Tongue (tissue), 1 donor: ENCODE measurements at regions not wholly inside any gene's neighbourhood (a gene's known extent, or its start where the extent isn't known, plus 50 kb on each side); places are given as distances from the start of the nearest gene placed in this dataset.
"Not testable (repeated sequence)": the region's sequence is repeated elsewhere in the genome, so short reads cannot be mapped to it uniquely, and the experiment has no call there.

ENCODE experiments used
- DNase-seq: peaks from one replicate; pipeline ENCODE4 v3.0.0-alpha.2; 2015

- no peak for DNase-seq
These were observed 141.0 kb downstream of the ADCYAP1 start for GRCh38 chr18:1045658-1046057.

GRCh38 chr18:1047406-1047805 is 142.7 kb downstream of the ADCYAP1 start:
- DNase-seq, result no peak

DNA sequence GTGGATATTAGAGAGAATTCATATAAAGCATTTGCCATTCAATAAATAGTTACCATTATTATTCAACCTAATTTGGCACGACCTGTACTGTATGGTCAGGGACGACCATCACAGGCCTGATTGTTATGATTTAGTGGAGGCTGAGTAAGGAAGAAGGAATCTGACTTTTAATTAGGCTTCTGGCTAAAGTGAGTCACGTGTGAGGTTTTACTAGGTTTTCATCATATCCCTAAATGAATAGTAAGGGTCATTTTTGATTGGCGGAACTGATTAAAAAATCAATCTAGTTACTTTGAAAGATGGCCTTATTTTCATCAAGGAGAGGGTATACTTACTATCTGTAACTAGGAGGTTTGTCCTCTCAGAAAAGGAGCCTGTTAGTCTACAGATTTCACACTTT is 143.4 kb downstream of the ADCYAP1 start:
- DNase-seq, result no peak

DNA sequence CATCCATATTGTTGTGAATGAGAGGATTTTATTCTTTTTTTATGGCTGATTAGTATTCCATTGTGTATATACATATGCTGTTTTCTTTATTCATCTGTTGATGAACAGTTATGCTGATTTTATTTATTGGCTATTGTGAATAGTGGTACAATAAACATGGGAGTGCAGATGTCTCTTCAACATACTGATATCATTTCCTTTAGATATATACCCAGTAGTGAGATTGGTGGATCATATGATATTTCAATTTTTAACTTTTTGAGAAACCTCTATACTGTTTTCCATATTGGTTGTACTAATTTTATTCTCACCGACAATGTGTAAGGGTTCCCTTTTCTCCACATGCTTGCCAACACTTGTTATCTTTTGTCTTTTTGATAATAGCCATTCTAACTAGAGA is 144.5 kb downstream of the ADCYAP1 start:
- no peak for DNase-seq

- no peak for DNase-seq
These were observed 145.5 kb downstream of the ADCYAP1 start for GRCh38 chr18:1050012-1050657.

DNA sequence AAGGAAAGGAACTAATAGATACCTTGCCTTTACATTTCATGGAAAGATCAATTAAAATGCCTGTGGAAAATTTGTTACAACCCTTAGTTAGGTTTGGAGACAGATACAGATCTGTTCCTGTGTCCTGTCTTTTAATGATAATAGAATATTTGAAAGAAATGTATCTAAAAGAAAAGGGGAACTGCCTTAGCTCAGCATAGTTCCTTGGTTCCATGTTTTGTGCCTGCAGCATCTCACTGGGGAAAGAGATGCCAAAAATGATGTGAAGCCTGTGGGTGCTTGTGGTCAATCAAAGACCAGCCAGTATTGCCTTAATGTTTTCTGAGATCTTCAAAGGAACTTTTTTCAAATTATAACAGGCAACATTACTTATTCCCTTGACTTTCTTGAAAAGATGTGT is 147.6 kb downstream of the ADCYAP1 start:
- DNase-seq, result no peak

- DNase-seq, result peak; percentile 4
These were observed 149.0 kb downstream of the ADCYAP1 start for GRCh38 chr18:1053331-1054315.

DNA sequence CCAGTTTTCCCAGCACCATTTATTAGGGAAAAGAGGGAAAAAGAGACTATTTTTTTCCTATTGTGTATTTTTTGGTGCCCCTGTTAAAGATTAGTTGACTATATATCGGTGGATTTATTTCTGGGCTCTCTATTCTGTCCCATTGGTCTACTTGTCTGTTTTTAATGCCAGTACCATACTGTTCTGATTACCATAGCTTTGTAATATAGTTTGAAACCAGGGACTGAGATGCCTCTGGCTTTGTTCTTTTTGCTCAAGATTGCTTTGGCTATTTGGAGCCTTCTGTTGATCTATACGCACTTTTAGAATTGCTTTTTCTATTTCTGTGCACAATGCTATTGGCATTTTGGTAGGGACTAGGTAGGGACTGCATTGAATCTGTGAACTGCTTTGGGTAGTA is 151.7 kb downstream of the ADCYAP1 start:
- DNase-seq, result no peak

GRCh38 chr18:1057367-1057766 is 152.7 kb downstream of the ADCYAP1 start:
- DNase-seq, result no peak

DNA sequence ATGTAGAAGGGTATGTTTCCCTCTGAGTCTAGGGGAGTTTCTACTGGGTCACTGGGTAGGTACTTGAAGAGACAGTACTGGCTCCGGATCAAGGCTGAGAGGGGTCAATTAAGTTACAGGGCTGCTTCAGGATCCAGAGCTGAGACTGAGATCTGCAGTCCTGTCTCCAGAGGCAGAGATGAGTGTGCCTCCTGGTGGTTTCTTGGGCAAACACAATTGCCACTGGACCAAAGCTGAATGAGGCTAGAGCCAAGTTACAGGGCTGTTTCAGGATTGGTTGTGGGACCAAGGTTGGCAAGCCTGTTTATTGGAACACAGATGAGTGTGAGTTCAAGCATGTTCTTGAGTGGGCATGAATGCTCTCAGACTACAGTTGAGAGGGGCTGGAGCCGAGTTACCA is 157.9 kb downstream of the ADCYAP1 start:
- DNase-seq, result no peak

- DNase-seq, result no peak
These were observed 170.7 kb downstream of the ADCYAP1 start for GRCh38 chr18:1075322-1075721.

- no peak for DNase-seq
These were observed 171.2 kb downstream of the ADCYAP1 start for GRCh38 chr18:1075876-1076275.

DNA sequence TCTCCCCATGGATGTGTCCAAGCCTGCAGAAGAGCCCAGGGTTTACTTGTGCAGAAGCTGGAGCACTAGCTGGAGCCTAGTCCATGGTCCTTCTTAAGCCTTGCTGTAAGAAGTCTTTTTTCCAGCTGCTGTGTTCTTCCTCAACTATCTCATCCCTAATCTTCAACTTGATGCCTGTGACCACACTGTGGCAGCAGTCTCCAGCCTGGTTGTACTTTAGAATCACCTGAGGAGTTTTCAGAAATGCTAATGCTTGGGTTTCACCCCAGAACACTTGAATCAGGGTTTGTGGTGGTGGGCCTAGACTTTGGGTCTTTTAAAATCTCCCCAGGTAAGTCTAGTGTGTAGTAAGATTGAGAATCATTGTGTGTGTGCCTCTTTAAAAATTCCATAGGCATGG is 173.6 kb downstream of the ADCYAP1 start:
- no peak for DNase-seq

DNA sequence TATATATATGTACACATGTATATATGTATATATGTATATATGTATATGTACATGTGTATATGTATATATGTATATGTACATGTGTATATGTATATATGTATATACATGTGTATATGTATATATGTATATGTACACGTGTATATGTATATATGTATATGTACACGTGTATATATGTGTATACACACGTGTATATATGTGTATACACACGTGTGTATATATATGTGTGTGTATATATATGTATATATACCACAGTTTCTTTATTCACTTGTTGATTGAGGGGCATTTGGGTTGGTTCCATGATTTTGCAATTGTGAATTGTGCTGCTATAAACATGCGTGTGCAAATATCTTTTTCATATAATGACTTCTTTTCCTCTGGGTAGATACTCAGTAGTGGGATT is 179.0 kb downstream of the ADCYAP1 start:
- DNase-seq, result not testable (repeated sequence)

GRCh38 chr18:1090758-1091157 is 186.1 kb downstream of the ADCYAP1 start:
- no peak for DNase-seq

DNA sequence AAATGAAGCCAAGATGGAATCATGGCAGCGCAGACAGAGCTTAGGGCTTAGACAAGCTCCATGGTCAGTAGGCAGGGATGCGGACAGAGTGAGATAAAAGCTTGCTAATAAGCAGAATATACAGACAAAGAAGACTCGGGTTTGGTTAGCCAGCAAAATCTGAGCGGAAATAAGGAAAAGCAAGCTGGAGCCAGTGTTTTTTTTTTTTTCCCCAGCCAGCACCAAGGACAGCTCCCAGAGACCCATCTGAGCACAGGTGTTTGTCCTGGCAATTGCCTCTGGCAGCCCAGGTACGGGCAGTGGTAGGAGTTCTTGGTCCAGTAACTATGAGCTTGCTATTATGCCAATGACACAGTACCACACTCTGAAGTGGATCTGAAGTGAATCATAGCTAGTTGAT is 187.6 kb downstream of the ADCYAP1 start:
- DNase-seq, result peak; percentile 9

DNA sequence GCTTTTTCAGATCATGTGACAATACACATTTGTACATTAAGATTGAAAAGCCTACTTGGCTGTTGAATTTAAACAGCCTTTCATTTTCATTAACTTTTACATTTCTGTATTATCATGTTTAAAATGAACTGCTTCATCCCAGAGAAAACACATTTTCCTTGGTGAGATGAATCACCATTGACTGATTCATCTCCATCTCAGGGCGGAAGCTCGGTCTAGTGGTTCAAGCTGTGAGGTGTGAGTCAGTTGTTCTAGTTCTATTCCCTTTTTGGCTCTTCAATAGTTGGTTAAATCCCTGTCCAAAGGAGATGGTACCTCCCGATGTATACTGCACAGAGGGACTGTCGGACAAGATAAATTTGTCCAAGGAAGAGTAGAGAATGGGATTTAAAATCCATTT is 189.7 kb downstream of the ADCYAP1 start:
- no peak for DNase-seq

- not testable (repeated sequence) for DNase-seq
These were observed 193.5 kb downstream of the ADCYAP1 start for GRCh38 chr18:1097991-1098735.

DNA sequence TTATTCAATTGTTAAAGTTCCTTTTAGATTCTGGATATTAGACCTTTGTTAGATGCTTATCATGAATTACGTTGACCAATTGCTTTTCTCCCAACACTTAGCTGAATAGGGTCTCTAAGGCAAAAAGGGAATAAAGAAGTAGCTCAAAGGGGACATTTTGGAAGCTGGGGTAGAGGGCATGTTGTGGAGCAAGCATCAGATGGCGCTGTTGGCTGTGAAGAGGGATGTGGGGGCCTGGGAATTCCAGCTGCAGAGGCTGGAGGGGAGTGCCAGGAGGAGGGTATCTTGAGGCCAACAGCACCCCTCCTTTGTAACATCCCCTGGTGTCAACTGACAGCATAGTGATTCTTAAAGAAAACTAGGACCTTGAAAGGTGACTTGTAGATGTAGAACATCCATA is 198.2 kb downstream of the ADCYAP1 start:
- DNase-seq, result no peak

DNA sequence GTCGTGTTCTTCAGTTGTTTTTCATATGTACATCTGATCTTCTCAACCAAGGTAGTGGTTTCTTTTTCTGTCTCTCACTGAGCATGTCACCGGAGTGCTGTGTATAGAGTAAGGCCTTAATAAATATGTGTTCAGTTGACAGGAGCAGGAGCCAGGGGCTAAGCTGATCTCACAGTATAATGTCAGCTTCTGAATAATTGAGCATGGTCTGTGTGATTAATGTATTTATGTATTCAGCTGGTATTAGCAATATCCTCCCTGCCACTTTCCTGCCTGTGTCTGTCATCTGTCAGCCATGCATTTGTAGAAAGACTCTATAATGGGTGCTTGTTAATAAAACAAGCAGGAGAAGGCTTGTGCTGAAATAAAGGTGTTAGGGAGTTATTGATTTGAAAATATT is 198.9 kb downstream of the ADCYAP1 start:
- no peak for DNase-seq

GRCh38 chr18:1104181-1104881 is 199.7 kb downstream of the ADCYAP1 start:
- peak; percentile 32 for DNase-seq

GRCh38 chr18:1124495-1124894 is 219.8 kb downstream of the ADCYAP1 start:
- DNase-seq, result no peak
